ENCODE measurements at regions not wholly inside any gene's neighbourhood (a gene's known extent, or its start where the extent isn't known, plus 50 kb on each side); places are given as distances from the start of the nearest gene placed in this dataset.

DNA sequence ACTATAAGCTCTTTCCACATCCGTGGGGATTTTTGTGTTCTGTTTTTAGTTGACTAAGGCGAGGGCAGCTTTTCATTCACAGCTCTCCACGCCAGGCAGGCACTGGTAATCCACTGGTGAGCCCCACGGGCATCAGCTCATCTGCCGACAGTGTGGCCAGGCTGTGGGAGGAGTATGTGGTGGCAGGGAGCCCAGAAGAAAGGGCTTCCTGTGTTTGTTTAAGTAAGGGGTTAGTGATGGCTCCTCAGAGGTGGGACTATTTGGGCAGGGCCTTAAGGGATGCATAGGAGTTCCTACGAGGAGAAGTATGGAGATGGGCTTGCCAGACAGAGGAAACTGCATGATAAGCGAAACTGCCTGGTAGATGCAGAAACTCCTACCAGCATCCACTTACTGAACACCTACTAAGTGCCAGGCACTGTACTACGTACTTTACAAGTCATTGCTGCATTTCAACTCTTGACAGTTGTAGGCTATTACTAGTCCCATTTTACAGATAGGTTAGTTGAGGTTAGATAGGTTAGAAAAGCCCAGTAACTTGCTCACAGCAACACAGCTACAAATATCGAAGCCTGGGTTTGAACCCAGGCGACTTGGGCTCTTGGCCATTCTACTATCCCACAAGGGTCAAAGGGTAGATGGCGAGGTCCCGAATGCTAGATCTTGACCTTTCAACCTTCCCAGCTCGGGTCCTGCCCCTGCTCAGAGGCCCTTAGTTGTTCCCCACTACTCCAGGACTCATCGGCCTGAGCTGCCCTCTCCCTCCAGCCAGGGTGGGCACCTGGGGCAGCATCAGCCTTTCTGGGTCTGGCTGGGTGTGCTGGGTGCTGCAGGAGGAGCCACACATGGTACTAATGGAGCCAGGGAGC is 55.1 kb downstream of the CEBPB start:
- FAIRE-seq = no peak
- Histone ChIP-seq H3K9me3 (no peaks in the 10 kb centered on the region), H3K27me3 (no peaks in the 10 kb centered on the region), H3K27ac (peak overlapping the region; percentile 51 to 83 (median 68)), H3K4me3 (no peak overlapping the region), H3K36me3 (no peaks in the 10 kb centered on the region), H3K4me1 (peaks cover 0 to 9% (median 4%) of the 10 kb centered on the region in 3 donors)
- ATAC-seq = no peak
- peak in 1 of 6 donors; percentile 16 for DNase-seq
- TF ChIP-seq, protein P1, sequence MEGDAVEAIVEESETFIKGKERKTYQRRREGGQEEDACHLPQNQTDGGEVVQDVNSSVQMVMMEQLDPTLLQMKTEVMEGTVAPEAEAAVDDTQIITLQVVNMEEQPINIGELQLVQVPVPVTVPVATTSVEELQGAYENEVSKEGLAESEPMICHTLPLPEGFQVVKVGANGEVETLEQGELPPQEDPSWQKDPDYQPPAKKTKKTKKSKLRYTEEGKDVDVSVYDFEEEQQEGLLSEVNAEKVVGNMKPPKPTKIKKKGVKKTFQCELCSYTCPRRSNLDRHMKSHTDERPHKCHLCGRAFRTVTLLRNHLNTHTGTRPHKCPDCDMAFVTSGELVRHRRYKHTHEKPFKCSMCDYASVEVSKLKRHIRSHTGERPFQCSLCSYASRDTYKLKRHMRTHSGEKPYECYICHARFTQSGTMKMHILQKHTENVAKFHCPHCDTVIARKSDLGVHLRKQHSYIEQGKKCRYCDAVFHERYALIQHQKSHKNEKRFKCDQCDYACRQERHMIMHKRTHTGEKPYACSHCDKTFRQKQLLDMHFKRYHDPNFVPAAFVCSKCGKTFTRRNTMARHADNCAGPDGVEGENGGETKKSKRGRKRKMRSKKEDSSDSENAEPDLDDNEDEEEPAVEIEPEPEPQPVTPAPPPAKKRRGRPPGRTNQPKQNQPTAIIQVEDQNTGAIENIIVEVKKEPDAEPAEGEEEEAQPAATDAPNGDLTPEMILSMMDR (IDR thresholded peaks at IDR 0.05) = no peak
- intact Hi-C loops (cut with DNase I) = no loop called here
- 76% methylated on average over 14 of the region's 14 CpGs for WGBS, 2 donors

- DNase-seq (peak in 3 of 6 donors; percentile 41 to 64 (median 48)), FAIRE-seq (no peak), ATAC-seq (peak; percentile 38 to 62 (median 52))
- H3K4me3 ChIP-seq = no peak overlapping the region
- TF ChIP-seq, protein P1 (IDR thresholded peaks at IDR 0.05) = no peak
- peak overlapping the region; percentile 51 to 83 (median 72) for H3K27ac ChIP-seq
- no peaks in the 10 kb centered on the region for H3K36me3 ChIP-seq
- peaks cover 0 to 9% (median 4%) of the 10 kb centered on the region in 3 donors for H3K4me1 ChIP-seq
- no peaks in the 10 kb centered on the region for H3K27me3 ChIP-seq
- no peaks in the 10 kb centered on the region for H3K9me3 ChIP-seq
- intact Hi-C loops (cut with DNase I) = no loop called here
- 62 to 63% methylated on average over 17 of the region's 17 CpGs for WGBS, 2 donors
These were observed 56.0 kb downstream of the CEBPB start for GRCh38 chr20:50246367-50247195.

DNA sequence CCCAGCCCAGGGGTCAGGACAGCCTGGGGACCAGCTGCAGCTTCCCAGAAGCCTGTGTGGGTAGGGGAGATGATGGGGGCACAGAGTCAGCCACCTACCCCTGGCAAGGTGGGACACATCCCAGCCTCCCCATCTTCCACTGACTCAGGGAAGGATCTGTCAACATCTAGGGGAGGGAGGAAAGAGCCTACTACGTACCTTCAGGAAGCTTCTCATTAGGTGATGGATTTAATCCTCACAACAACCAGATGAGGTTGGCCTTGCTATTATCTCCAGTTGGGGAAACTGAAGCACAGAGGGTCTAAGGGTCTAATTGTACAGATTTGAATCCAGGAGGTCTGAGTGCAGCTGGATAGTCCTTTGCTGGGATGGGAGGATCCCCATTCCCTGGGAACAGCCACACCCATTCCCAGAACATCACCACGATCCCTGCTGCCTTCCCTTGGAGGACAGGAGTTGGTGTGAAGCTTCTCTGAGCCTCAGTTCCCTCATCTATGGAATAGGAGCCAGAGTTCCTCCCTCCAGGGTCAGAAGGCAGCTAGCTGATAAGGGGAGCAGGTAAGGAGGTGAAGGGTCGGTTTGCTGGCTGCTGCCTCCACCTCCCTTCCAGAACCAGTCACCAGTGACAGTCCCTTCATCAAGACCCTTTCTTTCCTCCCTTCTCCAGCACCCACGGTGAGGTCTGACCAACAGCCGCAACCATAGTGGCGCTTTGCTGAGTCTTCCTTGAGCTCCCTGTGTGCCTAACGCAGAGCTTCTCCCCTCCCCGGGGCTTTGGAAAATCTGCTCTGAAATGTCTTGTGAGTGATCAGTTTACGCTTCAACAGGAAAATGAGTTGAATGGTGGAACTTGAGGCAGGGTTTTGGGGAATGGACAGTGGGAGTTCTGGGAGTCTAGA is 56.8 kb downstream of the CEBPB start:
- Histone ChIP-seq H3K36me3 (no peaks in the 10 kb centered on the region), H3K4me3 (no peak overlapping the region), H3K9me3 (no peaks in the 10 kb centered on the region), H3K27me3 (no peaks in the 10 kb centered on the region), H3K27ac (peak overlapping the region; percentile 51 to 83 (median 72)), H3K4me1 (peaks cover 0 to 9% (median 4%) of the 10 kb centered on the region in 3 donors)
- 82 to 83% methylated on average over 9 of the region's 9 CpGs for WGBS, 2 donors
- FAIRE-seq (no peak), DNase-seq (peak in 1 of 6 donors; percentile 4), ATAC-seq (no peak)
- intact Hi-C loops (cut with DNase I) = no loop called here
- TF ChIP-seq, protein P1 (IDR thresholded peaks at IDR 0.05) = no peak

GRCh38 chr20:50248104-50248641 is 57.5 kb downstream of the CEBPB start:
- Histone ChIP-seq H3K9me3 (no peaks in the 10 kb centered on the region), H3K27me3 (no peaks in the 10 kb centered on the region), H3K36me3 (no peaks in the 10 kb centered on the region), H3K27ac (peak overlapping the region in 3 of 4 donors; percentile 67 to 83 (median 76)), H3K4me3 (no peak overlapping the region), H3K4me1 (peaks cover 0 to 5% (median 4%) of the 10 kb centered on the region in 3 donors)
- peak in 2 of 4 donors; percentile 28 to 38 for ATAC-seq
- TF ChIP-seq, protein P1 (IDR thresholded peaks at IDR 0.05) = no peak
- intact Hi-C loops (cut with DNase I) = no loop called here
- no peak for DNase-seq
- no peak for FAIRE-seq
- 75% methylated on average over 17 of the region's 17 CpGs for WGBS, 2 donors

All from pancreas (tissue), 10 donors.